CD4-positive, alpha-beta T cell (primary cell): ENCODE measurements at regions not wholly inside any gene's neighbourhood (a gene's known extent, or its start where the extent isn't known, plus 50 kb on each side); places are given as distances from the start of the nearest gene placed in this dataset.

Experiments
- ATAC-seq: fragments of 200-7000 bp; cut with Tn5 transposase; one replicate; pipeline ENCODE4 v1.10.0; 2022; ENCODE audit warnings: mild to moderate bottlenecking; ENCODE audit not compliant: poor library complexity
- CTCF ChIA-PET: fragments of 350-600 bp; sonication (Branson Sonifier 250); formaldehyde crosslinking; loops from one replicate; lab custom pipeline; 2021; ENCODE audit warnings: antibody characterized with exemption, inconsistent platforms; lab: Charles Lee
- POLR2A ChIA-PET: fragments of 350-600 bp; sonication (Branson Sonifier 250); formaldehyde crosslinking; loops from one replicate; lab custom pipeline; 2021; ENCODE audit warnings: antibody characterized with exemption, inconsistent platforms; lab: Charles Lee
- DNase-seq, 14 experiments: peaks; one replicate each; pipeline ENCODE4 v3.0.0-alpha.2; 2013 to 2020; ENCODE audit warnings: mixed read lengths in 2 of 14
- H3K27ac ChIP-seq, 2 donors: one replicate each; pipeline versions ENCODE4 v1.5.1 to v1.7.0; 2013; ENCODE audit warnings: low read length in 2 of 2, low read depth in 1 of 2, mild to moderate bottlenecking in 1 of 2
- H3K27me3 ChIP-seq, 2 experiments: 1 replicate in 1 of 2; 2 replicates in 1 of 2; pipeline versions ENCODE4 v1.6.1 to v1.7.0; 2013; ENCODE audit warnings: low read length in 2 of 2, control low read depth in 1 of 2, mild to moderate bottlenecking in 1 of 2, moderate library complexity in 1 of 2; ENCODE audit not compliant: insufficient read depth in 2 of 2, control insufficient read depth in 1 of 2
- H3K36me3 ChIP-seq: one replicate; pipeline ENCODE4 v1.6.1; 2013; ENCODE audit warnings: low read length, control low read depth; ENCODE audit not compliant: insufficient read depth
- H3K4me1 ChIP-seq: one replicate; pipeline ENCODE4 v1.6.1; 2013; ENCODE audit warnings: low read length, control low read depth; ENCODE audit not compliant: insufficient read depth
- H3K4me3 ChIP-seq: one replicate; pipeline ENCODE4 v1.5.1; 2013; ENCODE audit warnings: mild to moderate bottlenecking, low read length, moderate library complexity
- H3K9me3 ChIP-seq, 2 experiments: 1 replicate in 1 of 2; 2 replicates in 1 of 2; pipeline versions ENCODE4 v1.6.1 to v1.7.0; 2013; ENCODE audit warnings: low read length in 2 of 2, mild to moderate bottlenecking in 2 of 2, control low read depth in 1 of 2, moderate library complexity in 1 of 2; ENCODE audit not compliant: control insufficient read depth in 1 of 2, insufficient read depth in 1 of 2
- H3K27ac Mint-ChIP-seq: one replicate; pipeline ENCODE4 v1.8.0; 2020; ENCODE audit warnings: mixed read lengths
- H3K27me3 Mint-ChIP-seq: one replicate; pipeline ENCODE4 v1.8.0; 2021; ENCODE audit warnings: mixed read lengths
- H3K36me3 Mint-ChIP-seq: one replicate; pipeline ENCODE4 v1.8.0; 2021; ENCODE audit warnings: low read depth, mixed read lengths
- H3K4me1 Mint-ChIP-seq: one replicate; pipeline ENCODE4 v1.8.0; 2021; ENCODE audit warnings: low read depth, mixed read lengths
- H3K4me3 Mint-ChIP-seq: one replicate; pipeline ENCODE4 v1.8.0; 2020; ENCODE audit warnings: mild to moderate bottlenecking, mixed read lengths
- H3K9me3 Mint-ChIP-seq: one replicate; pipeline ENCODE4 v1.8.0; 2020; ENCODE audit warnings: mixed read lengths
- CTCF ChIP-seq: fragments of 200-600 bp; IDR thresholded peaks from one replicate; pipeline ENCODE4 v1.8.0; 2022; ENCODE audit warnings: antibody characterized with exemption, mild to moderate bottlenecking
- intact Hi-C, 2 experiments: fragments of 100-400 bp; cut with DNase I in 1 of 2; cut with micrococcal nuclease in 1 of 2; formaldehyde crosslinking; loops; one replicate each; pipeline versions ENCODE4 v1.15.1 to v1.9.0; 2023 to 2025; cut with DNase I, micrococcal nuclease

DNA sequence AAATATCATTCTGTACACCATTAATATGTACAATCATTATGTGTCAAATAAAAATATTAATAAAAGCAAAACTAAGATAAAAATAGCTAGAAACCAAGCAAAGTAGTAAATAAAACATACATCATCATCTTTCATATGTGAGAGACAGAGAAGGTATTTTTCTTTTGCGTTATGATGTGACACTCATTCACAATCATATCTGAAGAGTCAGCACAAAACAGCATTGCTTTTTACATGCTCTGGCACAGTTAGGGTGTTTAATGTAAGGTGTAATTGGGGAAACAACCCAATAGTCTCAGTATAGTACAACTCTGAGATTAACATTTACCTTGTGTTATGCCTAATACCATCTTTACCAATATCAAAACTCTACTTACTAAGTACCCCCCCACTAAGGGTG, 376.6 kb downstream of the TMA16 start:
- Histone ChIP-seq H3K36me3 (no peaks in the 10 kb centered on the region), H3K9me3 (no peaks in the 10 kb centered on the region), H3K27ac (no peak overlapping the region), H3K27me3 (no peaks in the 10 kb centered on the region), H3K4me3 (no peak overlapping the region), H3K4me1 (no peaks in the 10 kb centered on the region)
- intact Hi-C loops = no loop called here
- CTCF ChIA-PET = no interaction called here
- no peaks in the 10 kb centered on the region for H3K27me3 Mint-ChIP-seq
- POLR2A ChIA-PET = no interaction called here
- no peak overlapping the region for H3K27ac Mint-ChIP-seq
- H3K4me1 Mint-ChIP-seq = no peaks in the 10 kb centered on the region
- H3K9me3 Mint-ChIP-seq = no peaks in the 10 kb centered on the region
- DNase-seq (no peak), ATAC-seq (no peak)
- no peak overlapping the region for H3K4me3 Mint-ChIP-seq
- no peaks in the 10 kb centered on the region for H3K36me3 Mint-ChIP-seq
- no peak for TF ChIP-seq CTCF

- CTCF ChIA-PET = no interaction called here
- Mint-ChIP-seq H3K4me1 (no peaks in the 10 kb centered on the region), H3K27ac (no peak overlapping the region), H3K9me3 (no peaks in the 10 kb centered on the region), H3K4me3 (no peak overlapping the region), H3K27me3 (no peaks in the 10 kb centered on the region), H3K36me3 (no peaks in the 10 kb centered on the region)
- Histone ChIP-seq H3K4me1 (no peaks in the 10 kb centered on the region), H3K36me3 (no peaks in the 10 kb centered on the region), H3K27ac (no peak overlapping the region), H3K9me3 (no peaks in the 10 kb centered on the region), H3K27me3 (no peaks in the 10 kb centered on the region), H3K4me3 (no peak overlapping the region)
- ATAC-seq = no peak
- no peak for TF ChIP-seq CTCF
- no peak for DNase-seq
- intact Hi-C loops = no loop called here
- POLR2A ChIA-PET = no interaction called here
These were observed 380.8 kb downstream of the TMA16 start for GRCh38 chr4:163875327-163875726.

DNA sequence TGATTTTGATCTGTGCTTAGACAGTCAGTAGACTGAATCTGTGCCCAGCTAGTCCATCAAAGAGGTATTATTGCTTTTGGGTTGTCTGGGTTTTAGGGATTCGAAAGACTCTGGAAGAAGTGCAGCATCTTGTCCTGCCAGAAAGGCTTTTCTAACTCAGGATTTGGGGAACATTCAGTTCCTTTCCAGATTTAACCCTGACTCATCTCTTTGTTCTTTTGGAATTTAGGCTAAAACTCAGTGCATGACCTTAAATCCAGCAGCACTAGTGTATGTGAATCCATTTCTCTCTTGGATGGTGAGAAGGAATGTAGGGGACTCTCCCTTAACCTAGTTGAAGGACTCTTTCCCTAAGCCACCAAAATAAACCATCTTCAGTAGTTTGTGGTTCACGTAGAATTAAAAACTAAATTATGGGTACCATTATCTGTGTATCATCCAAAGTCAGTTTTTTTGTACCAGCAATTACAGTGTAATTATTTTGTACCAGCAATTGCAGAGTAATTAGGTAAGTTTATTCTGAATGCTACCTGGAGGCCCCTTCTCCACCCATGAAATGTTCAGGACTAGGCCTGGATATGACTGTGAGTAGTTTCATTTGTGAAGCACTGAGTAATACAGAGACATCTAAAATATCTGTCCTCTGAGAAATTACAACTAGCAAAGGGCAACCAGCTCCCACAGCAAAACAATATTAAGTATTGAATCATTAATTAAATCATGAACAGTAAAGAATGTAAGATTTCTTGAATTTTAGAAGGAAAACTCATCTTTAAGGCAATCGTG, 384.0 kb downstream of the TMA16 start:
- Mint-ChIP-seq H3K9me3 (no peaks in the 10 kb centered on the region), H3K4me1 (no peaks in the 10 kb centered on the region), H3K4me3 (no peak overlapping the region), H3K27me3 (no peaks in the 10 kb centered on the region), H3K27ac (no peak overlapping the region), H3K36me3 (no peaks in the 10 kb centered on the region)
- no peak for TF ChIP-seq CTCF
- no peaks in the 10 kb centered on the region for H3K9me3 ChIP-seq
- no peak for DNase-seq
- H3K27me3 ChIP-seq = no peaks in the 10 kb centered on the region
- H3K36me3 ChIP-seq = no peaks in the 10 kb centered on the region
- ATAC-seq = no peak
- H3K27ac ChIP-seq = no peak overlapping the region
- intact Hi-C loops = no loop called here
- CTCF ChIA-PET = no interaction called here
- no peaks in the 10 kb centered on the region for H3K4me1 ChIP-seq
- POLR2A ChIA-PET = interaction anchor here (1.0 kb wide), 1 partner anchor 15 kb away, joined by 3 read pairs; no protein-coding TSS in a partner anchor
- no peak overlapping the region for H3K4me3 ChIP-seq
